ENCODE measurements at regions not wholly inside any gene's neighbourhood (a gene's known extent, or its start where the extent isn't known, plus 50 kb on each side); places are given as distances from the start of the nearest gene placed in this dataset.

DNA sequence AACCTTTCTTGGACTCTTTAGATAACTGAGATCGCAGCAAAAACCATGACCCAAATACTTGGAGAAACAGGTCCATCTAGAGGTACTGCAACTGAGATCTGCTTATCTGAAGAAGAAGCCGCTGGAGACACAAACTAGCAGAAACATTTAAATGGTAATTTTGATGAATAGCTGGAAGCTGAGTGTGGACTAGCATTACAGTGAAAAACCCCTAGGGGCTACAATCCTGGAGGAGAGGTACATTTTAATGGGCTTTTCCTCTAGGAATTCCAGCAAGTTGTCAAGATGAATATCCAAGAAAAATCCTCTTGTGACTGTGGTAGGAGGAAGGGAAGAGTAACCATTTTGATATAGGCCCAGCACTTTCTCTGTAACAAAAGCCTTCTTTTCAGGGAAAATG is 592.5 kb upstream of the GRIA3 start:
- no peak overlapping the region for H3K4me3 ChIP-seq (replicated peaks; ENCODE audit: low read depth, low read length)
- TF ChIP-seq, protein P1, sequence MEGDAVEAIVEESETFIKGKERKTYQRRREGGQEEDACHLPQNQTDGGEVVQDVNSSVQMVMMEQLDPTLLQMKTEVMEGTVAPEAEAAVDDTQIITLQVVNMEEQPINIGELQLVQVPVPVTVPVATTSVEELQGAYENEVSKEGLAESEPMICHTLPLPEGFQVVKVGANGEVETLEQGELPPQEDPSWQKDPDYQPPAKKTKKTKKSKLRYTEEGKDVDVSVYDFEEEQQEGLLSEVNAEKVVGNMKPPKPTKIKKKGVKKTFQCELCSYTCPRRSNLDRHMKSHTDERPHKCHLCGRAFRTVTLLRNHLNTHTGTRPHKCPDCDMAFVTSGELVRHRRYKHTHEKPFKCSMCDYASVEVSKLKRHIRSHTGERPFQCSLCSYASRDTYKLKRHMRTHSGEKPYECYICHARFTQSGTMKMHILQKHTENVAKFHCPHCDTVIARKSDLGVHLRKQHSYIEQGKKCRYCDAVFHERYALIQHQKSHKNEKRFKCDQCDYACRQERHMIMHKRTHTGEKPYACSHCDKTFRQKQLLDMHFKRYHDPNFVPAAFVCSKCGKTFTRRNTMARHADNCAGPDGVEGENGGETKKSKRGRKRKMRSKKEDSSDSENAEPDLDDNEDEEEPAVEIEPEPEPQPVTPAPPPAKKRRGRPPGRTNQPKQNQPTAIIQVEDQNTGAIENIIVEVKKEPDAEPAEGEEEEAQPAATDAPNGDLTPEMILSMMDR (IDR thresholded peaks at IDR 0.05; ENCODE audit: low read length, missing control alignments) = no peak
- DNase-seq (ENCODE audit: low read depth) = no peak

DNA sequence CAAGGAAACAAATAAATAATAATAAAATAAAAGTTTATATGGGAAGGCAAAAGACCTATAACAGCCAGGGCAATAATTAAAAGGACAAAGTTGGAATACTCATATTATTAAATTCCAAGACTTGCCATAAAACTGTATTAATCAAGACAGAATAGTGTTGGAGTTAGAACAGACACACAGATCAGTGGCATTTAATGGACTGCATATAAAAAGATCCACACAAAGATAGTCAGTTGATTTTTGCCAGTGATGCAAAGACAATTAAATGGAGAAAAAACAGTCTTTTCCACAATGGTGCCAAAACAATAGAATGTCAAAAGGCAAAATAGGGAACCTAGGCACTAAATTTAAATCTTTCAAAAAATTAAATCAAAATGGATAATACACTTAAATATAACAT is 587.1 kb upstream of the GRIA3 start:
- DNase-seq (ENCODE audit: low read depth) = no peak
- H3K4me3 ChIP-seq (replicated peaks; ENCODE audit: low read depth, low read length) = no peak overlapping the region
- TF ChIP-seq, protein P1 (IDR thresholded peaks at IDR 0.05; ENCODE audit: low read length, missing control alignments) = no peak

DNA sequence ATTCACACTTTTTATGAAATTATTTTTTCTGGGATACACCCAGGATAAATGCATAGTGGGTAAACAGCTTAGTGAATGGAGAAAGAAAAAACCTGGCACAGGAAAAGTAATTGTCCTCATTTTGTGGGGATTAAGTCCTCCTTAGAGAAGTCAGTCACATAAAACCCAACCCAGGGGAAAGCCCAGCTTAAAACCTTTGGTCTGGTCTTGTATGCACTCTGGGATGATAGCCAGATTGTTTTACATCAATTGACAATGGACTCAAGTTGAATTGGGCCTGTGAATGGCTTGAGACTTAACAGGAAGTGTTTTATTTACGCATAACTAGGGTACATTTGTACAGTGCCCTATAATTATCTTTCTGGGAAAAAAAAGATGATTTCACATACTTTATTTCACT is 561.3 kb upstream of the GRIA3 start:
- no peak overlapping the region for H3K4me3 ChIP-seq (replicated peaks; ENCODE audit: low read depth, low read length)
- peak; percentile 0 for DNase-seq (ENCODE audit: low read depth)
- TF ChIP-seq, protein P1 (IDR thresholded peaks at IDR 0.05; ENCODE audit: low read length, missing control alignments) = no peak

DNA sequence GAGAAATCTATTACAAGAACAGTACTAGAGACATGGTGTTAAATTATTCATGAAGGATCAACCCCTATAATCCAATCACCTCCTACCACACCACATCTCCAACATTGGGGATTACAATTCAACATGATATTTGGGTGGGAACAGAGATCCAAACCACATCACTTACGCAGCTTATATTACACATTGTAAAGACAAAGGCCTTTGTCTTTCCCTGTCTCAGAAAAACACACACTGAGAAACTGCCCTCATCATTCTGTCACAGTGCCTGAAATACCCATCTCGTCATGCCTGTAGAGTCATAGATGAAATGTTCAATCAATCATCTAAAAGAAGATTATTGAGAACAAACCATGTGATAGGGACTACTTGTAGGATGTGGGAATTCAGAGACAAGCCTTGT is 558.8 kb upstream of the GRIA3 start:
- no peak for DNase-seq (ENCODE audit: low read depth)
- TF ChIP-seq, protein P1 (IDR thresholded peaks at IDR 0.05; ENCODE audit: low read length, missing control alignments) = no peak
- no peak overlapping the region for H3K4me3 ChIP-seq (replicated peaks; ENCODE audit: low read depth, low read length)

DNA sequence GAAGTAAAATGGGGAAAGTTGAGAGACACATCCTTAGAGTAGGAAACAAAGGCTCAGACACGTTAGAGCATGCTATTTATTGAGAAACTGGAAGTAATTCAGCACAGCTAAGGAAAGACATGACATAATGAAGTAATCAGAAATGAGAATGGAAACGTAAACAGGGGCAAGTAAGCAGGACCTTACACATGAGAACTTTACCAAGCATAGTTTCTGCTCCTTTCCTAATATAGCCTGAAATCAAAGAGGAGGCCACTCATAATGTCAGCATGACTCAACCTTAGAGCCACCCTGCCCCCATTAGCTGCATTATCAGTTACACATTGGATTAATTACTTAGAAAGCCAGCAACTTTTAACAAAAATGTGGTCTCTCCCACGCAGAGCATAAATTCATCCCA is 558.3 kb upstream of the GRIA3 start:
- TF ChIP-seq, protein P1 (IDR thresholded peaks at IDR 0.05; ENCODE audit: low read length, missing control alignments) = no peak
- DNase-seq (ENCODE audit: low read depth) = peak; percentile 2
- H3K4me3 ChIP-seq (replicated peaks; ENCODE audit: low read depth, low read length) = no peak overlapping the region

DNA sequence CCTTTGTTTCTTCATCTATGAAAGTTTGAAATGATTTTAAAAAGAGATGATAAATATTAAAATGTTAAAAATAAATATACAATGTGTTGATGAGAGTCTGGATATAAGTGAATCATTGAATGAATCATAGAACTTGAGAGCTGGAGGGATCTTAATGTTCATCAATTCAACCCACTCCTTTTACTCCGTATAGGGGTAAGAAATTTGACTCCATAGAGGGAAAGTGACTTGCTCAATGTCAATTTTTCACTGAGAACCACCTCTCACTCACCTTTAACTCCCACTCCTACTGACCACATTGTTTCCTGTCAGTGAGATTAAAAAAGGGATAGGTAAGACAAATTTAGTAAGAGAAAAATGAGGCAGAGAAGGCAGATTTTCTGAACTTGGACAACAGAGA is 557.2 kb upstream of the GRIA3 start:
- TF ChIP-seq, protein P1 (IDR thresholded peaks at IDR 0.05; ENCODE audit: low read length, missing control alignments) = no peak
- H3K4me3 ChIP-seq (replicated peaks; ENCODE audit: low read depth, low read length) = no peak overlapping the region
- no peak for DNase-seq (ENCODE audit: low read depth)

DNA sequence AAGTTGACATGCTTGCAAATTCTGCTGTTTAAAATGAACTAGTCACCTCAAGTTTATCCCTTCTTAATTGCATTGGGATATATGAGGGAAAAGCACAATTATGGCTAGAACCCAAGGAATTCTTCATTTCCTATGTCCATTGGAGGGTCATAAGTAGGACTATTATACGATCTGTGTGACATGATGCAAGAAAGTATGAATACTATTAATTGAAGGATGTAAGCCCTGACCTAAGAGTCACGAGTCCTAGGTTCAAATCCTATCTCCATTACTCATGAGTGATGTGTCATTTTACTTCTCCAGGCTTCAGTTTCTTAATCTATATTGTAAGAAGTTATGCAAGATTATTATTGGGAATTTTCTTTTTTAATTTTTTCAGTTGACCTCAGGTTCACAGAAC is 542.9 kb upstream of the GRIA3 start:
- TF ChIP-seq, protein P1 (IDR thresholded peaks at IDR 0.05; ENCODE audit: low read length, missing control alignments) = no peak
- no peak for DNase-seq (ENCODE audit: low read depth)
- H3K4me3 ChIP-seq (replicated peaks; ENCODE audit: low read depth, low read length) = no peak overlapping the region

Data from fibroblast of pulmonary artery (primary cell).